Adrenal gland (tissue), 9 donors: ENCODE measurements at regions not wholly inside any gene's neighbourhood (a gene's known extent, or its start where the extent isn't known, plus 50 kb on each side); places are given as distances from the start of the nearest gene placed in this dataset.

Source experiments
- DNase-seq, 7 donors: peaks; one replicate each; pipeline ENCODE4 v3.0.0-alpha.2; 2019 to 2020
- H3K27ac ChIP-seq, 5 donors: fragments of 200-600 bp; sonication (generic) in 4 of 5; 1 replicate in 3 of 5; 2 replicates in 2 of 5; pipeline versions ENCODE4 v1.5.1 to v1.8.0; 2016 to 2020; ENCODE audit warnings: mild to moderate bottlenecking in 1 of 5
- H3K27me3 ChIP-seq: fragments of 200-600 bp; 2 replicates; pipeline ENCODE4 v1.8.0; 2021
- H3K36me3 ChIP-seq, 2 donors: fragments of 200-600 bp; replicated peaks in 1 of 2; 1 replicate in 1 of 2; 2 replicates in 1 of 2; pipeline versions ENCODE4 v1.5.1 to v1.8.0; 2018 to 2022
- H3K4me1 ChIP-seq, 2 donors: fragments of 200-600 bp; replicated peaks in 1 of 2; 1 replicate in 1 of 2; 2 replicates in 1 of 2; pipeline versions ENCODE4 v1.5.1 to v1.8.0; 2018 to 2021
- H3K4me3 ChIP-seq, 4 donors: fragments of 200-600 bp; sonication (generic) in 3 of 4; one replicate each; pipeline ENCODE4 v1.5.1; 2016 to 2018
- H3K9me3 ChIP-seq, 3 donors: fragments of 200-600 bp; sonication (generic) in 1 of 3; replicated peaks in 1 of 3; 1 replicate in 2 of 3; 2 replicates in 1 of 3; pipeline versions ENCODE4 v1.5.1 to v1.8.0; 2016 to 2021
- CTCF ChIP-seq, 6 experiments: fragments of 450-650 bp in 4 of 6; fragments of 200-600 bp in 2 of 6; sonication (generic) in 1 of 6; IDR thresholded peaks; 1 replicate in 5 of 6; 2 replicates in 1 of 6; pipeline versions ENCODE4 v1.5.1 to v1.8.0; 2016 to 2021; ENCODE audit warnings: antibody characterized with exemption in 6 of 6, mild to moderate bottlenecking in 2 of 6, moderate library complexity in 1 of 6
- POLR2A ChIP-seq, 2 donors: fragments of 450-650 bp; IDR thresholded peaks; one replicate each; pipeline ENCODE4 v1.6.1; 2017; ENCODE audit warnings: antibody characterized with exemption in 2 of 2, mild to moderate bottlenecking in 2 of 2, moderate library complexity in 1 of 2
- WGBS, 4 donors: extraction: QIAGEN DNeasy Blood & Tissue Kit in 2 of 4; methylation state at CpG; one replicate each; pipeline versions ENCODE4 v1.1.5 to v1.1.7; 2013 to 2017; 5-methylcytosine and 5-hydroxymethylcytosine counted together
- intact Hi-C, 2 donors: fragments of 100-400 bp; cut with DNase I; formaldehyde crosslinking; loops; one replicate each; pipeline versions ENCODE4 v1.14.1 to v1.15.0; 2022 to 2023
- donor health status: healthy with polysubstance abuse.
- donor health status: Bipolar disorder and iron deficiency.
- donor health status: DM: yes; HTN: yes; CAD: no.
- donor health status: DM: no; HTN: no; CAD: no.
- donor health status: DM: no; HTN: no; CAD: no.

DNA sequence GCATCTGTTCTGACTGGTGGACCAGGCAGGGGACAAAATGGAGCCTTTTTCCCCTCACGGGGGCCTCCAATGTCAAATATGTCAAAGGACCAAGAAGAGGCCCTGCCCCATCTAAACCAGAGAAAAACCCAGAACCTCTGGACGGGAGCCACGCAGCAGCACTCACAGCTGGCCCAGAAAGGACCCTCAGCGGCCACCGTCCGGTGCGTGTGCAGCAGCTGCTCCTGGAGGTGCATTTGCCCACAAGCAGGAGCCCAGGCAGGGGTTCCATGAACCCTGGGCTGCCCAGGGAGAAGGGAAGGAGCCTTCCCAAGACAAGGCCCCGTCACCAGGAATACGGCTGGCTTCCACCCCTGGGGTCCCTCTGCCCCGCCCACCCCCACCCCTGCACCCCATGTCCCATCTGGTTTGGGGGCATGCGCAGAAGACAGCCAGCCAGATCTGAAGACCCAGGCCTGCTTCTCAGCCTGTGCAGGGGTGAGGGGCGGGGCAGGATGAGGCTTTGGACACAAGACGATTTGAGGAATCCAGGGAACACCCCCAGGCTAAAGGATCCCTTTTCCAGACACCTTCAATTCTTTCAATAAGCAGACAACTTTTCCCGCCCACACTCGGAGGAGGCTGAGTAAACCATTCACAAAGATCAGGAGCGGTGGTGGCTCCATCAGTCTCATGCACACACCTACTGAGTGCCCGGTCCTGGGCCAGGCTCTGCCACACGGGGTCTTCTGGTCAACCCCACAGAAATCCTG is 423.1 kb downstream of the SHANK2 start:
- intact Hi-C loops = no loop called here
- Histone ChIP-seq H3K4me3 (no peak overlapping the region), H3K9me3 (no peaks in the 10 kb centered on the region), H3K4me1 (peaks cover 11% of the 10 kb centered on the region in 2 donors), H3K27me3 (no peaks in the 10 kb centered on the region), H3K36me3 (no peaks in the 10 kb centered on the region), H3K27ac (peak overlapping the region in 1 of 5 donors; percentile 32)
- TF ChIP-seq CTCF (IDR thresholded peaks at IDR 0.05) (no peak), POLR2A (IDR thresholded peaks at IDR 0.05) (no peak)
- WGBS, 4 donors = 86 to 92% (median 90%) methylated on average over 11 to 18 of the region's 18 CpGs
- no peak for DNase-seq

- Histone ChIP-seq H3K9me3 (no peaks in the 10 kb centered on the region), H3K4me3 (no peak overlapping the region), H3K27ac (no peak overlapping the region), H3K27me3 (no peaks in the 10 kb centered on the region), H3K36me3 (no peaks in the 10 kb centered on the region), H3K4me1 (peaks cover 11% of the 10 kb centered on the region in 2 donors)
- intact Hi-C loops = no loop called here
- WGBS, 4 donors = 63 to 83% (median 77%) methylated on average over 5 to 9 of the region's 9 CpGs
- DNase-seq = no peak
- TF ChIP-seq CTCF (IDR thresholded peaks at IDR 0.05) (no peak), POLR2A (IDR thresholded peaks at IDR 0.05) (no peak)
Observed at GRCh38 chr11:70829886-70830272, 422.5 kb downstream of the SHANK2 start.

GRCh38 chr11:70833011-70833410 is 419.4 kb downstream of the SHANK2 start:
- no peak for TF ChIP-seq CTCF (IDR thresholded peaks at IDR 0.05)
- TF ChIP-seq POLR2A (IDR thresholded peaks at IDR 0.05) = no peak
- no peak overlapping the region for H3K27ac ChIP-seq
- no peaks in the 10 kb centered on the region for H3K36me3 ChIP-seq
- peaks cover 0 to 11% of the 10 kb centered on the region in 2 donors for H3K4me1 ChIP-seq
- H3K9me3 ChIP-seq = no peaks in the 10 kb centered on the region
- intact Hi-C loops = no loop called here
- 80 to 89% (median 85%) methylated on average over 8 to 11 of the region's 11 CpGs for WGBS, 4 donors
- no peak for DNase-seq
- H3K27me3 ChIP-seq = no peaks in the 10 kb centered on the region
- no peak overlapping the region for H3K4me3 ChIP-seq

DNA sequence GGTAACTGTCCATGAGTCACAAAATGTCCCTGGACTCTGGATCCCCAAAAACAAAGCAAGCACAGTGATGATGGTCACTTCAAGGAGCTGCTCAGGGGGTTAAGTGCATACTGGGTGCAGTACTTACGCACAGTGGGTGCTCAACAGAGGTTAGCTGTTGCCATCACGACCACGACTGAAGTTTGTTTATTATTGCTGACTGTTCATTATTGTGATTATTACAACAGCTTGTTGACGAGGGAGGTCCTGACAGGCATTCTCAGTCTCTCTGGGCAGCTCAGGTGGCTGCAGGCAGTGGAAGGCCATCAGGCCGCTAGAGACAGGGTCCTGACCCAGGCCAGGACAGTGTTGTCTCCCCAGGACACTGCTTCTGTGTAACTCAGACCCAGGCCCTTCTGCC is 418.8 kb downstream of the SHANK2 start:
- Histone ChIP-seq H3K36me3 (no peaks in the 10 kb centered on the region), H3K9me3 (no peaks in the 10 kb centered on the region), H3K27ac (no peak overlapping the region), H3K4me1 (peaks cover 0 to 7% of the 10 kb centered on the region in 2 donors), H3K27me3 (no peaks in the 10 kb centered on the region), H3K4me3 (no peak overlapping the region)
- no peak for TF ChIP-seq POLR2A (IDR thresholded peaks at IDR 0.05)
- TF ChIP-seq CTCF (IDR thresholded peaks at IDR 0.05) = no peak
- intact Hi-C loops = no loop called here
- 55 to 70% (median 66%) methylated on average over 5 of the region's 5 CpGs for WGBS, 4 donors
- no peak for DNase-seq
